ENCODE measurements at regions not wholly inside any gene's neighbourhood (a gene's known extent, or its start where the extent isn't known, plus 50 kb on each side); places are given as distances from the start of the nearest gene placed in this dataset.

- TF ChIP-seq CTCF (IDR thresholded peaks at IDR 0.05 in 4 of 5, conservative IDR thresholded peaks at IDR 0.05 in 1 of 5) (no peak), POLR2A (IDR thresholded peaks at IDR 0.05) (no peak)
Measured at GRCh38 chr20:57908704-57909630, 199.2 kb upstream of the PMEPA1 start.
